ENCODE measurements at regions not wholly inside any gene's neighbourhood (a gene's known extent, or its start where the extent isn't known, plus 50 kb on each side); places are given as distances from the start of the nearest gene placed in this dataset.

DNA sequence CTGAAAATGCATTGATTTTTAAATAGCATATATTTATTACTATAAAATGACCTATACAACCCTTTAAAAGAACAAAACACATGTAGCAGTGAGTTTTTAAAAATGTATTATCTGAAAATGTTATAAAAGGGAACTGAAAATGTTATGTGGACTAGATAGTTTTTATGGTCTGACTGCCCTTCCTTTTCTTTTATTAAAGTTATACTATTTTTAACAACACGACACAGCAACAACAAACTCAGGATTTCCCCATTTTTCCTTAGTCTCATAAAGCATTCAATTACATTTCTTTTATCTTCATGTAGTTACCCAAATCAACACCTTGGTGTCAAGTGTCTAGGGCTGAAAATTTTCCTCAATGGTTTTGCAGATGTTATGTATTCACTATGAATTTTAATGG lies 132.8 kb upstream of the TMEFF2 start:
- DNase-seq (ENCODE audit: low read depth, low spot score): no peak
- no peaks in the 10 kb centered on the region for H3K9me3 ChIP-seq (replicated peaks; ENCODE audit: control insufficient read depth, insufficient read depth, low read length)
- no peak overlapping the region for H3K4me3 ChIP-seq (replicated peaks in 1 of 3; ENCODE audit: insufficient read depth in 1 of 3, low read depth in 1 of 3, low read length in 3 of 3)
- POLR2A ChIA-PET: no interaction called here
- H3K9ac ChIP-seq (replicated peaks; ENCODE audit: extremely low read depth, insufficient read depth, low read length): no peak overlapping the region
- H4K20me1 ChIP-seq (replicated peaks; ENCODE audit: control insufficient read depth, extremely low read depth, insufficient read depth, low read length): no peaks in the 10 kb centered on the region
- no peak for FAIRE-seq
- CTCF ChIA-PET: no interaction called here
- no peaks in the 10 kb centered on the region for H3K36me3 ChIP-seq (ENCODE audit: control insufficient read depth in 2 of 2, extremely low read depth in 1 of 2, insufficient read depth in 2 of 2, low read length in 2 of 2)
- H3K9me1 ChIP-seq (replicated peaks; ENCODE audit: control insufficient read depth, extremely low read depth, insufficient read depth, low read length): no peaks in the 10 kb centered on the region
- intact Hi-C loops (cut with micrococcal nuclease) (no loop called here), dilution Hi-C loops (cut with MboI; ENCODE audit: extremely low pct_ligation_motif_present, low sequenced_read_pairs) (no loop called here)
- H3K4me2 ChIP-seq (ENCODE audit: insufficient read depth, low read length): no peak overlapping the region
- no peaks in the 10 kb centered on the region for H3K79me2 ChIP-seq (ENCODE audit: control insufficient read depth, insufficient read depth, low read length)
- no peaks in the 10 kb centered on the region for H3K4me1 ChIP-seq (ENCODE audit: control insufficient read depth, extremely low read depth, insufficient read depth, low read length)
- TF ChIP-seq MYC (IDR thresholded peaks at IDR 0.05; ENCODE audit: low read depth, low read length) (no peak), GATA2 (IDR thresholded peaks at IDR 0.05; ENCODE audit: insufficient read depth, insufficient read length, low read depth, low read length) (no peak), EZH2 (IDR thresholded peaks at IDR 0.05; ENCODE audit: borderline replicate concordance, low read depth, low read length, severe bottlenecking) (no peak), POLR2AphosphoS5 (IDR thresholded peaks at IDR 0.05; ENCODE audit: insufficient read depth, low read depth, low read length) (no peak), FOS (IDR thresholded peaks at IDR 0.05; ENCODE audit: borderline replicate concordance, insufficient read depth, low read length) (no peak), JUN (IDR thresholded peaks at IDR 0.05; ENCODE audit: borderline replicate concordance, insufficient read depth, insufficient read length, low read depth) (no peak), POLR2A (IDR thresholded peaks at IDR 0.05; ENCODE audit: low read depth, low read length) (no peak)
- TF ChIP-seq, protein P1, sequence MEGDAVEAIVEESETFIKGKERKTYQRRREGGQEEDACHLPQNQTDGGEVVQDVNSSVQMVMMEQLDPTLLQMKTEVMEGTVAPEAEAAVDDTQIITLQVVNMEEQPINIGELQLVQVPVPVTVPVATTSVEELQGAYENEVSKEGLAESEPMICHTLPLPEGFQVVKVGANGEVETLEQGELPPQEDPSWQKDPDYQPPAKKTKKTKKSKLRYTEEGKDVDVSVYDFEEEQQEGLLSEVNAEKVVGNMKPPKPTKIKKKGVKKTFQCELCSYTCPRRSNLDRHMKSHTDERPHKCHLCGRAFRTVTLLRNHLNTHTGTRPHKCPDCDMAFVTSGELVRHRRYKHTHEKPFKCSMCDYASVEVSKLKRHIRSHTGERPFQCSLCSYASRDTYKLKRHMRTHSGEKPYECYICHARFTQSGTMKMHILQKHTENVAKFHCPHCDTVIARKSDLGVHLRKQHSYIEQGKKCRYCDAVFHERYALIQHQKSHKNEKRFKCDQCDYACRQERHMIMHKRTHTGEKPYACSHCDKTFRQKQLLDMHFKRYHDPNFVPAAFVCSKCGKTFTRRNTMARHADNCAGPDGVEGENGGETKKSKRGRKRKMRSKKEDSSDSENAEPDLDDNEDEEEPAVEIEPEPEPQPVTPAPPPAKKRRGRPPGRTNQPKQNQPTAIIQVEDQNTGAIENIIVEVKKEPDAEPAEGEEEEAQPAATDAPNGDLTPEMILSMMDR (IDR thresholded peaks at IDR 0.05; ENCODE audit: extremely low read depth in 1 of 2, insufficient read depth in 1 of 2, low read depth in 1 of 2, low read length in 2 of 2): no peak
- TF ChIP-seq, protein P2, sequence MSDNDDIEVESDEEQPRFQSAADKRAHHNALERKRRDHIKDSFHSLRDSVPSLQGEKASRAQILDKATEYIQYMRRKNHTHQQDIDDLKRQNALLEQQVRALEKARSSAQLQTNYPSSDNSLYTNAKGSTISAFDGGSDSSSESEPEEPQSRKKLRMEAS (IDR thresholded peaks at IDR 0.05; ENCODE audit: insufficient read depth, insufficient read length): no peak
- no TSS peak for BruUV-seq (replicated peaks)
- no peak overlapping the region for H2AFZ ChIP-seq (ENCODE audit: low read depth, low read length)
- H3K27ac ChIP-seq (ENCODE audit: insufficient read depth, low read depth, low read length): no peak overlapping the region
- H3K27me3 ChIP-seq (ENCODE audit: control insufficient read depth in 2 of 2, insufficient read depth in 2 of 2, low read length in 2 of 2): no peaks in the 10 kb centered on the region

Measured in endothelial cell of umbilical vein (primary cell).